OCI-LY3 (cell line): ENCODE measurements at regions not wholly inside any gene's neighbourhood (a gene's known extent, or its start where the extent isn't known, plus 50 kb on each side); places are given as distances from the start of the nearest gene placed in this dataset.

ENCODE experiments used
- EZH2phosphoT487 ChIP-seq: fragments of 200-600 bp; shearing (Covaris generic); IDR thresholded peaks from 2 replicates; pipeline ENCODE4 v1.6.1; 2018; ENCODE audit warnings: antibody characterized with exemption, mixed run types, low read depth
- TF ChIP-seq, protein P1 (sequence below): fragments of 200-600, 300-600 bp; sonication (generic); IDR thresholded peaks from 2 replicates; pipeline ENCODE4 v1.5.1; 2014; ENCODE audit warnings: antibody characterized with exemption, low read length, low read depth

DNA sequence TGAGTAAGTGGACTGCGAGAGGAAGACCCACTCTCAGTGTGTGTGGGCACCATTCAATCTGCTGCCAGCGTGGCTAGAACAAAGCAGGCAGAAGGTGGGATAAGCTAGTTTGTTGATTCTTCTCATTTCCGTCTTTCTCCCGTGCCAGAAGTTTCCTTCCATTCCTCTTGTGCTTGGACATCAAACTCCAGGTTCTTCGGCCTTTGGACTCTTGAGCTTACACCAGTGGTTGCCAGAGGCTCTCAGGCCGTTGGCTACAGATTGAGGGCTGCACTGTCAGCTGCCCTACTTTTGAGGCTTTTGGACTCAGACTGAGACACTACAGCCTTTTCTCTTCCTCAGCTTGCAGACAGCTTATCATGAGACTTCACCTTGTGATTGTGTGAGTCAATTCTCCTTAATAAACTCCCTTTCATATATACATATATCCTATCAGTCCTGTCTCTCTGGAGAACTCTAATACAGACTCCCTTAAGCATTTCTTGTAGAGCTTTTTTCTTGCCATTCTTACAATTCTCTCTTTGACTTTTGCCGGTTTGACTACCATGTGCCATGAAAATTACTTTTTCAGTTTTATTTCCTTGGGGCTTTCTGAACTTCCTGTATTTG, 494.9 kb downstream of the PRR16 start:
- TF ChIP-seq, protein P1, sequence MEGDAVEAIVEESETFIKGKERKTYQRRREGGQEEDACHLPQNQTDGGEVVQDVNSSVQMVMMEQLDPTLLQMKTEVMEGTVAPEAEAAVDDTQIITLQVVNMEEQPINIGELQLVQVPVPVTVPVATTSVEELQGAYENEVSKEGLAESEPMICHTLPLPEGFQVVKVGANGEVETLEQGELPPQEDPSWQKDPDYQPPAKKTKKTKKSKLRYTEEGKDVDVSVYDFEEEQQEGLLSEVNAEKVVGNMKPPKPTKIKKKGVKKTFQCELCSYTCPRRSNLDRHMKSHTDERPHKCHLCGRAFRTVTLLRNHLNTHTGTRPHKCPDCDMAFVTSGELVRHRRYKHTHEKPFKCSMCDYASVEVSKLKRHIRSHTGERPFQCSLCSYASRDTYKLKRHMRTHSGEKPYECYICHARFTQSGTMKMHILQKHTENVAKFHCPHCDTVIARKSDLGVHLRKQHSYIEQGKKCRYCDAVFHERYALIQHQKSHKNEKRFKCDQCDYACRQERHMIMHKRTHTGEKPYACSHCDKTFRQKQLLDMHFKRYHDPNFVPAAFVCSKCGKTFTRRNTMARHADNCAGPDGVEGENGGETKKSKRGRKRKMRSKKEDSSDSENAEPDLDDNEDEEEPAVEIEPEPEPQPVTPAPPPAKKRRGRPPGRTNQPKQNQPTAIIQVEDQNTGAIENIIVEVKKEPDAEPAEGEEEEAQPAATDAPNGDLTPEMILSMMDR = no peak
- no peak for TF ChIP-seq EZH2phosphoT487
